A549 (cell line): ENCODE measurements at regions not wholly inside any gene's neighbourhood (a gene's known extent, or its start where the extent isn't known, plus 50 kb on each side); places are given as distances from the start of the nearest gene placed in this dataset.
"Not testable (repeated sequence)": the region's sequence is repeated elsewhere in the genome, so short reads cannot be mapped to it uniquely, and the experiment has no call there.

Experiments
- ATAC-seq, 2 experiments: fragments of 200-7000 bp in 1 of 2; fragments of >200 bp in 1 of 2; cut with Nextera tagmentation in 1 of 2; cut with Tn5 transposase in 1 of 2; 3 replicates each; pipeline versions ENCODE4 v1.8.0 to v1.9.1; 2018 to 2020; ENCODE audit warnings: mild to moderate bottlenecking in 1 of 2, moderate library complexity in 1 of 2
- CTCF ChIA-PET: fragments of 300-600 bp; sonication (Branson Sonifier 250); formaldehyde crosslinking; extraction: SDS; loops from one replicate; lab custom pipeline; 2021; ENCODE audit warnings: antibody characterized with exemption, inconsistent platforms; lab: Yijun Ruan, JAX
- POLR2A ChIA-PET: fragments of 350-600 bp; formaldehyde crosslinking; extraction: SDS; loops from one replicate; lab custom pipeline; 2021; ENCODE audit warnings: antibody characterized with exemption, inconsistent platforms; lab: Yijun Ruan, JAX
- DNase-seq, 2 experiments: peaks; one replicate each; pipeline versions ENCODE4 v3.0.0 to v3.0.0-alpha.2; 2011 to 2016; ENCODE audit warnings: low read depth in 1 of 2, low spot score in 1 of 2
- FAIRE-seq: peaks from 2 replicates; lab custom pipeline; 2011; peaks lifted over from hg19 to GRCh38; lab: Jason Lieb, UNC
- H3K27ac ChIP-seq, 2 experiments: fragments of >200 bp; sonication (Bioruptor Twin); formaldehyde crosslinking; 3 replicates each; pipeline ENCODE4 v1.5.1; 2016 to 2017
- H3K4me1 ChIP-seq: fragments of >200 bp; sonication (Bioruptor Twin); formaldehyde crosslinking; 3 replicates; pipeline ENCODE4 v1.6.1; 2016
- H3K4me2 ChIP-seq: fragments of >200 bp; sonication (Bioruptor Twin); formaldehyde crosslinking; 3 replicates; pipeline ENCODE4 v1.6.1; 2016
- H3K4me3 ChIP-seq: fragments of >200 bp; sonication (Bioruptor Twin); formaldehyde crosslinking; 3 replicates; pipeline ENCODE4 v1.5.1; 2016
- H3K9me3 ChIP-seq: fragments of >200 bp; sonication (Bioruptor Twin); formaldehyde crosslinking; 3 replicates; pipeline ENCODE4 v1.6.1; 2016
- CHD2 ChIP-seq: fragments of 150-350 bp; IDR thresholded peaks from 2 replicates; pipeline ENCODE4 v1.6.1; 2014; ENCODE audit warnings: low read length; ENCODE audit not compliant: partially characterized antibody
- ELK1 ChIP-seq: fragments of 150-350 bp; IDR thresholded peaks from 2 replicates; pipeline ENCODE4 v1.6.1; 2014; ENCODE audit warnings: low read depth, mild to moderate bottlenecking, low read length
- ESRRA ChIP-seq: fragments of 150-350 bp; IDR thresholded peaks from 2 replicates; pipeline ENCODE4 v1.6.1; 2014; ENCODE audit warnings: mild to moderate bottlenecking, low read length, borderline replicate concordance
- FOSL2 ChIP-seq, 2 experiments: fragments of 450-650 bp in 1 of 2; fragments of >200 bp in 1 of 2; sonication (Bioruptor Twin) in 1 of 2; formaldehyde crosslinking; IDR thresholded peaks; 2 replicates each; pipeline versions ENCODE4 v1.5.0 to v1.6.1; 2016 to 2020; ENCODE audit warnings: mild to moderate bottlenecking in 1 of 2, moderate library complexity in 1 of 2
- FOXS1 ChIP-seq: fragments of 250-450 bp; sonication (Bioruptor Pico); IDR thresholded peaks from 2 replicates; pipeline ENCODE4 v1.5.0; 2020; ENCODE audit warnings: mild to moderate bottlenecking, moderate library complexity
- GATA3 ChIP-seq: IDR thresholded peaks from 2 replicates; pipeline ENCODE4 v1.6.1; 2012; ENCODE audit warnings: borderline replicate concordance
- HES2 ChIP-seq: fragments of >200 bp; sonication (Bioruptor Twin); formaldehyde crosslinking; IDR thresholded peaks from 2 replicates; pipeline ENCODE4 v1.6.1; 2016
- HOXA7 ChIP-seq: fragments of 250-450 bp; sonication (Bioruptor Pico); IDR thresholded peaks from 2 replicates; pipeline ENCODE4 v1.5.0; 2020; ENCODE audit warnings: mild to moderate bottlenecking, moderate library complexity
- HOXB5 ChIP-seq: fragments of 250-450 bp; sonication (Bioruptor Pico); IDR thresholded peaks from 2 replicates; pipeline ENCODE4 v1.5.0; 2020; ENCODE audit warnings: mild to moderate bottlenecking, moderate library complexity
- JUN ChIP-seq, 2 experiments: fragments of >200 bp; sonication (Bioruptor Twin); formaldehyde crosslinking; IDR thresholded peaks; 2 replicates in 1 of 2; 3 replicates in 1 of 2; pipeline ENCODE4 v1.6.1; 2016 to 2017
- JUNB ChIP-seq: fragments of >200 bp; sonication (Bioruptor Twin); formaldehyde crosslinking; IDR thresholded peaks from 2 replicates; pipeline ENCODE4 v1.6.1; 2016
- KDM1A ChIP-seq: fragments of 200-600 bp; sonication (generic); IDR thresholded peaks from 2 replicates; pipeline ENCODE4 v1.6.1; 2016; ENCODE audit warnings: low read depth, mild to moderate bottlenecking
- KDM5A ChIP-seq: fragments of 200-600 bp; sonication (generic); IDR thresholded peaks from 2 replicates; pipeline ENCODE4 v1.6.1; 2016; ENCODE audit warnings: antibody characterized with exemption, mild to moderate bottlenecking
- MAX ChIP-seq: IDR thresholded peaks from 2 replicates; pipeline ENCODE4 v1.6.1; 2012
- MAZ ChIP-seq: fragments of 150-350 bp; IDR thresholded peaks from 2 replicates; pipeline ENCODE4 v1.6.1; 2014; ENCODE audit warnings: antibody characterized with exemption, low read depth, low read length, borderline replicate concordance
- MYC ChIP-seq: IDR thresholded peaks from 2 replicates; pipeline ENCODE4 v1.6.1; 2012; ENCODE audit warnings: mild to moderate bottlenecking, inconsistent platforms, low read length, improper control_type of control experiment, borderline replicate concordance
- NFE2L2 ChIP-seq: fragments of 150-350 bp; conservative IDR thresholded peaks from 2 replicates; pipeline ENCODE4 v1.6.1; 2014; ENCODE audit warnings: low read length
- NPAS2 ChIP-seq: fragments of 250-450 bp; sonication (Bioruptor Pico); IDR thresholded peaks from 2 replicates; pipeline ENCODE4 v1.8.0; 2022; ENCODE audit warnings: mild to moderate bottlenecking, moderate library complexity, borderline replicate concordance
- POLR2AphosphoS2 ChIP-seq: conservative IDR thresholded peaks from 2 replicates; pipeline ENCODE4 v1.6.1; 2012; ENCODE audit warnings: low read length, improper control_type of control experiment, inconsistent platforms
- RARB ChIP-seq: fragments of 250-450 bp; sonication (Bioruptor Pico); IDR thresholded peaks from 2 replicates; pipeline ENCODE4 v1.8.0; 2021; ENCODE audit warnings: mild to moderate bottlenecking, moderate library complexity
- RCOR1 ChIP-seq: fragments of 150-350 bp; IDR thresholded peaks from 2 replicates; pipeline ENCODE4 v1.6.1; 2014; ENCODE audit warnings: antibody characterized with exemption, low read length, low read depth
- RFX5 ChIP-seq: fragments of 450-650 bp; IDR thresholded peaks from 2 replicates; pipeline ENCODE4 v1.7.1; 2014; ENCODE audit warnings: antibody characterized with exemption, mild to moderate bottlenecking, moderate library complexity
- RNF2 ChIP-seq: fragments of 200-600 bp; sonication (generic); IDR thresholded peaks from 2 replicates; pipeline ENCODE4 v1.6.1; 2016; ENCODE audit warnings: low read depth, mild to moderate bottlenecking, antibody characterized with exemption, moderate library complexity, borderline replicate concordance
- SMC3 ChIP-seq: fragments of >200 bp; sonication (Bioruptor Twin); formaldehyde crosslinking; IDR thresholded peaks from 3 replicates; pipeline ENCODE4 v1.6.1; 2018; ENCODE audit warnings: inconsistent platforms
- TFCP2L1 ChIP-seq: fragments of 250-450 bp; sonication (Bioruptor Pico); IDR thresholded peaks from 2 replicates; pipeline ENCODE4 v1.5.0; 2021; ENCODE audit warnings: mild to moderate bottlenecking
- ZC3H11A ChIP-seq: fragments of 450-650 bp; IDR thresholded peaks from 2 replicates; pipeline ENCODE4 v1.6.1; 2014; ENCODE audit warnings: antibody characterized with exemption, mild to moderate bottlenecking
- ZNF302 ChIP-seq: fragments of 250-450 bp; sonication (Bioruptor Pico); IDR thresholded peaks from 2 replicates; pipeline ENCODE4 v1.9.0; 2021; ENCODE audit warnings: inconsistent platforms, mild to moderate bottlenecking, moderate library complexity
- WGBS: methylation state at CpG from one replicate; pipeline ENCODE4 v1.1.6; 2017; ENCODE audit errors: missing lambda C conversion rate; 5-methylcytosine and 5-hydroxymethylcytosine counted together
- TF ChIP-seq, protein P1 (sequence below): fragments of 250-450 bp; sonication (Bioruptor Pico); IDR thresholded peaks from 2 replicates; pipeline ENCODE4 v1.5.0; 2020; ENCODE audit warnings: low read depth, mild to moderate bottlenecking, moderate library complexity
- TF ChIP-seq, protein P2 (sequence below): fragments of 450-650 bp; IDR thresholded peaks from 2 replicates; pipeline ENCODE4 v1.6.1; 2014; ENCODE audit warnings: antibody characterized with exemption

- no peak overlapping the region for H3K4me2 ChIP-seq
- H3K4me1 ChIP-seq, result no peaks in the 10 kb centered on the region
- TF ChIP-seq, protein P1, sequence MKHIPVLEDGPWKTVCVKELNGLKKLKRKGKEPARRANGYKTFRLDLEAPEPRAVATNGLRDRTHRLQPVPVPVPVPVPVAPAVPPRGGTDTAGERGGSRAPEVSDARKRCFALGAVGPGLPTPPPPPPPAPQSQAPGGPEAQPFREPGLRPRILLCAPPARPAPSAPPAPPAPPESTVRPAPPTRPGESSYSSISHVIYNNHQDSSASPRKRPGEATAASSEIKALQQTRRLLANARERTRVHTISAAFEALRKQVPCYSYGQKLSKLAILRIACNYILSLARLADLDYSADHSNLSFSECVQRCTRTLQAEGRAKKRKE, result no peak
- TF ChIP-seq RFX5, result no peak
- no peak for TF ChIP-seq ZNF302
- no peak for TF ChIP-seq ZC3H11A
- TF ChIP-seq TFCP2L1 (CRISPR knock-in tag), result no peak
- TF ChIP-seq CHD2, result no peak
- no peak for TF ChIP-seq FOSL2 (IDR thresholded peaks at IDR 0.05)
- TF ChIP-seq FOSL2 (CRISPR knock-in tag; IDR thresholded peaks at IDR 0.05), result no peak
- no peak for TF ChIP-seq GATA3
- TF ChIP-seq JUNB, result no peak
- TF ChIP-seq RNF2, result no peak
- no peak for TF ChIP-seq HES2
- no peak for TF ChIP-seq MAX
- TF ChIP-seq, protein P2, sequence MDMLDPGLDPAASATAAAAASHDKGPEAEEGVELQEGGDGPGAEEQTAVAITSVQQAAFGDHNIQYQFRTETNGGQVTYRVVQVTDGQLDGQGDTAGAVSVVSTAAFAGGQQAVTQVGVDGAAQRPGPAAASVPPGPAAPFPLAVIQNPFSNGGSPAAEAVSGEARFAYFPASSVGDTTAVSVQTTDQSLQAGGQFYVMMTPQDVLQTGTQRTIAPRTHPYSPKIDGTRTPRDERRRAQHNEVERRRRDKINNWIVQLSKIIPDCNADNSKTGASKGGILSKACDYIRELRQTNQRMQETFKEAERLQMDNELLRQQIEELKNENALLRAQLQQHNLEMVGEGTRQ, result no peak
- no peak for TF ChIP-seq POLR2AphosphoS2
- no peak for TF ChIP-seq KDM1A
- TF ChIP-seq ELK1, result no peak
- TF ChIP-seq NPAS2 (CRISPR knock-in tag), result no peak
- H3K27ac ChIP-seq, result no peak overlapping the region
- POLR2A ChIA-PET, result no interaction called here
- no peak overlapping the region for H3K4me3 ChIP-seq
- FAIRE-seq (no peak), DNase-seq (no peak), ATAC-seq (no peak)
- CTCF ChIA-PET, result no interaction called here
- WGBS, result 0% methylated on average over 2 of the region's 2 CpGs
- no peaks in the 10 kb centered on the region for H3K9me3 ChIP-seq
These were observed 1136.7 kb upstream of the TMPRSS15 start for GRCh38 chr21:19540287-19540686.

DNA sequence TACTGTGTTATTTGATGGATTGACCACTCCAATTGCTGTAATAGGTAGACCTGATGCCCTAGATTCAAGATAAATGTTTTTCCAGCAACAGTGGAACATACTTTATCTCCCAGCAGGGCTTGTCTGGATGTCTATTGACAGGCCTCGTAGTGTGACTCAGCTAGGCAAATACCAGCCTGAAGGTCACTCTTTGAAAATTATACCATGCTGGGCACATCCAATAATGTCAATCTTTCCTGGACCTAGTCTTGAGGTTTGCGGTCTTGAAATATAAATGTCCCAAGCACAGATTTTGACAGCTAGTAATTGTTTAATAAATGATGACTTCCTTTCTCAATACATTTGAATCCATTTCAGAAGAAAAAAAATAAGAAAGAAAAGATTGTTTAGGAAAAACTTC is 1138.0 kb upstream of the TMPRSS15 start:
- no peak overlapping the region for H3K4me3 ChIP-seq
- no peaks in the 10 kb centered on the region for H3K9me3 ChIP-seq
- DNase-seq, result no peak
- CTCF ChIA-PET, result no interaction called here
- no peak overlapping the region for H3K4me2 ChIP-seq
- no peak overlapping the region for H3K27ac ChIP-seq
- no peaks in the 10 kb centered on the region for H3K4me1 ChIP-seq
- FAIRE-seq, result no peak
- POLR2A ChIA-PET, result no interaction called here
- TF ChIP-seq SMC3 (no peak), MYC (no peak), JUN (IDR thresholded peaks at IDR 0.05) (no peak), NPAS2 (CRISPR knock-in tag) (no peak), RCOR1 (no peak), FOXS1 (no peak), KDM5A (no peak), CHD2 (no peak), RARB (no peak), HOXB5 (CRISPR knock-in tag) (no peak), HOXA7 (CRISPR knock-in tag) (no peak), ESRRA (no peak), NFE2L2 (no peak), MAZ (no peak), RFX5 (no peak)
- TF ChIP-seq, protein P2, result no peak
- 21% methylated on average over 2 of the region's 2 CpGs for WGBS
- ATAC-seq, result no peak

GRCh38 chr21:19544493-19544892 is 1140.9 kb upstream of the TMPRSS15 start:
- H3K4me1 ChIP-seq, FAIRE-seq, CTCF ChIA-PET, H3K9me3 ChIP-seq, H3K27ac ChIP-seq, ATAC-seq, DNase-seq, POLR2A ChIA-PET, H3K4me2 ChIP-seq, H3K4me3 ChIP-seq: not testable (repeated sequence)
- 0% methylated on average over 4 of the region's 4 CpGs for WGBS
